ENCODE measurements at regions not wholly inside any gene's neighbourhood (a gene's known extent, or its start where the extent isn't known, plus 50 kb on each side); places are given as distances from the start of the nearest gene placed in this dataset.
"Not testable (repeated sequence)": the region's sequence is repeated elsewhere in the genome, so short reads cannot be mapped to it uniquely, and the experiment has no call there.

DNA sequence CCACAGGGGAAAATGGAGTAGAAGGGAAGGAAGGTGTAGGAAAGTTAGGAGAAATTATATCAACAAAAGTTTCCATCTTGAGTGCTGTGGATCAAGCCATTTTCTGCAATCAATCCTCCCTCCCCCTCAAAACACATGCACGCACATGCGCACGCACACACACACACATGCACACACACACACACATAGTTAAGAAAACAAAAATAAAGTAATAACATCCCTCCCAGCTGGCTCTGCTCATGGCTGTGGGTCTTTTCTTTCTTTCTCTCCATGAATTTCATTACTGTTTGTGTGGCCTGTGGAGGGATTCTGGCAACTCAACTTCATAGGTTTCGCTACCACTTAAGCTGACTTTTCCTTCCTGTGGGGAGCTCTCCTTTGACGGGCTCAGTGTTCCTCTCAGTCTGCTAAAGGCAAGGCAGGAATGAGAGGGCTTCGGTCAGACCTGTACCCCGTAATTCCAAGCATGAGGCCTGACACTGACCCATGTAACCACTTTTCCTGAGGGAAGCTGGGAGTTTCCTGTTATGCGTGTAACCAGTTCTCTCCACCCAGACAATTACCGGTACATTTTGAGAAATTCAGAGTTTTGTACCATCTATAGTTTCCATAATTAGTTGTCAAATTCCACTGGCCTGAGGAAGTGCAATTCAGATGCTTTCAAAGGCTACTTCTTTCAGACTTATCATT lies 79.8 kb downstream of the ZNF92 start:
- in situ Hi-C loops (cut with HindIII; ENCODE audit: low pct_unique_long_range_greater_than_20kb, low sequenced_read_pairs) = no loop called here
- no peak for TF ChIP-seq JUND (IDR thresholded peaks at IDR 0.05; ENCODE audit: low read depth)
- no peak for DNase-seq (ENCODE audit: low read depth in 1 of 2, low spot score in 1 of 2)

- in situ Hi-C loops (cut with HindIII; ENCODE audit: low pct_unique_long_range_greater_than_20kb, low sequenced_read_pairs) = no loop called here
- no peak for DNase-seq (ENCODE audit: low read depth in 1 of 2, low spot score in 1 of 2)
- no peak for TF ChIP-seq JUND (IDR thresholded peaks at IDR 0.05; ENCODE audit: low read depth)
Measured at GRCh38 chr7:65454469-65454868, 80.8 kb downstream of the ZNF92 start.

DNA sequence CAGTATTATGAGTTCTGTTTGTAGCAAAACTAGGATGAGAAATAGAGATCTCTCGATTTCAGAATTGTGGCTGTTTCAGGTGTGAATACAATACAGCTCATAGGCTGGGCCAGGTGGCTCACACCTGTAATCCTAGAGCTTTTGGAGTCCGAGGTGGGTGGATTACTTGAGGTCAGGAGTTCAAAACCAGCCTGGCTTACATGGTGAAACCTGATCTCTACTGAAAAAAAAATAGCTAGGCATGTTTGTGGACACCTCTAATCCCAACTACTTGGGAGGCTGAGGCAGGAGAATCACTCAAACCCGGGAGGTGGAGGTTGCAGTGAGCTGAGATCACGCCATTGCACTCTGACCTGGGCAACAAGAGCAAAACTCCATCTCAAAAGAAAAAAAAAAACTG lies 81.4 kb downstream of the ZNF92 start:
- in situ Hi-C loops (cut with HindIII; ENCODE audit: low pct_unique_long_range_greater_than_20kb, low sequenced_read_pairs); DNase-seq (ENCODE audit: low read depth in 1 of 2, low spot score in 1 of 2): not testable (repeated sequence)

GRCh38 chr7:65457705-65458104 lies 84.0 kb downstream of the ZNF92 start:
- in situ Hi-C loops (cut with HindIII; ENCODE audit: low pct_unique_long_range_greater_than_20kb, low sequenced_read_pairs) = no loop called here
- DNase-seq (ENCODE audit: low read depth in 1 of 2, low spot score in 1 of 2) = no peak
- TF ChIP-seq JUND (IDR thresholded peaks at IDR 0.05; ENCODE audit: low read depth) = no peak

DNA sequence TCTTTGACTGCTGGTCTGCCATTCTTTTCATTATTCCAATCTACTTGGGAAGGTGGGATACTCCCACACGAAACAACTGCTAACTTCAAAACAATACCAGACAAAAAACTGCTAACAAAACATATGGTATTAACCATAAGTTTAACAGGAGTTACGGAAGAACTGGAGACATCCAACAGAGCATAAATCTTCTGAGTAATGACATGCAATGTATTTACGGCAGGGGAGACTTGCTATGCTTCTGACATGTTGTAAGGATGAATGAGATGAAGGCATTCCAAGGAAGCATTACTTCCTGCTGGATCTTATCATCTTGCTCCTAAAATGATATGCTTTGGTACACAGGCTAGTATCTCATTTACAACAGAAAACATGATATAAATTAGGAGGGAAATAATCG lies 85.8 kb downstream of the ZNF92 start:
- in situ Hi-C loops (cut with HindIII; ENCODE audit: low pct_unique_long_range_greater_than_20kb, low sequenced_read_pairs) = no loop called here
- TF ChIP-seq JUND (IDR thresholded peaks at IDR 0.05; ENCODE audit: low read depth) = no peak
- no peak for DNase-seq (ENCODE audit: low read depth in 1 of 2, low spot score in 1 of 2)

DNA sequence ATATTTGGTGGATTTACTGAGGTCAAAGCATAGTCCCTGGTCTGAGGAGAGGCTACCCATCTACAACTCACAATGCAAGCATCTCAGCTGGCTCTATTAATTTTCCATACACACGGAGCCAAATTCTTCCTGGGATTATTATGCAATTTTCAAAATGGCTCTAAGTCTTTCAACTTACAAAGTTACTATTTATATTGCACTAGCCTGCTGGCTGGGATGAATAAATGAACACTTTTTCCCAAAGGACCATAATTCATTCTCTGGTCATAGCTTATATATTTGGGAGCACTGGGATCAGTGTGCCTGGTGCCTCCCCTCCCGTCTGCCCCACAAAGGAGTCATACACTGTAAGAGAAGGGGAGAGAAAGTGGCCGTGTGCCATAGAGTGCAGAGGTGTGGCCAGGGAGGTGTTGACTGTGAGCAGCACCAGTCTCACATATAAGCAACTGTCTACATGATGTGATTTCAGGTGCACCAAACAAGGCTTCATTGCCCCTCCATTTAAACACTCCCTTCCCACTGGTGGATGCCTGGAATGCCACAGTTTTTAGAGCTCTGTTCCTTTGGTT lies 88.6 kb downstream of the ZNF92 start:
- in situ Hi-C loops (cut with HindIII; ENCODE audit: low pct_unique_long_range_greater_than_20kb, low sequenced_read_pairs) = no loop called here
- TF ChIP-seq JUND (IDR thresholded peaks at IDR 0.05; ENCODE audit: low read depth) = no peak
- no peak for DNase-seq (ENCODE audit: low read depth in 1 of 2, low spot score in 1 of 2)

GRCh38 chr7:65463184-65463583 lies 89.5 kb downstream of the ZNF92 start:
- in situ Hi-C loops (cut with HindIII; ENCODE audit: low pct_unique_long_range_greater_than_20kb, low sequenced_read_pairs) = no loop called here
- no peak for TF ChIP-seq JUND (IDR thresholded peaks at IDR 0.05; ENCODE audit: low read depth)

DNA sequence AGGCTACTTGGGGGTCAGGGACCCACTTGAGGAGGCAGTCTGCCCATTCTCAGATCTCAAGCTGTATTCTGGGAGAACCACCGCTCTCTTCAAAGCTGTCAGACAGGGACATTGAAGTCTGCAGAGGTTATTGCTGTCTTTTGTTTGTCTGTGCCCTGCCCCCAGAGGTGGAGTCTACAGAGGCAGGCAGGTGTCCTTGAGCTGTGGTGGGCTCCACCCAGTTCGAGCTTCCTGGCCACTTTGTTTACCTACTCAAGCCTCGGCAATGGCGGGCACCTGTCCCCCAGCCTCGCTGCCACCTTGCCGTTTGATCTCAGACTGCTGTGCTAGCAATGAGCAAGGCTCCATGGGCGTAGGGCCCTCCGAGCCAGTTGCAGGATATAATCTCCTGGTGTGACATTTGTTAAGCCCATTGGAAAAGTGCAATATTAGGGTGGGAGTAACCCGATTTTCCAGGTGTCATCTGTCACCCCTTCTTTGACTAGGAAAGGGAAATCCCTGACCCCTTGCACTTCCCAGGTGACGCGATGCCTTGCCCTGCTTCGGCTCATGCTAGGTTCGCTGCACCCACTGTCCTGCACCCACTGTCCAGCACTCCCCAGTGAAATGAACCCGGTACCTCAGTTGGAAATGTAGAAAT lies 96.4 kb downstream of the ZNF92 start:
- DNase-seq (ENCODE audit: low read depth in 1 of 2, low spot score in 1 of 2); in situ Hi-C loops (cut with HindIII; ENCODE audit: low pct_unique_long_range_greater_than_20kb, low sequenced_read_pairs): not testable (repeated sequence)

More at GRCh38 chr7:65463184-65463583, 89.5 kb downstream of the ZNF92 start:
- no peak for DNase-seq (ENCODE audit: low read depth in 1 of 2, low spot score in 1 of 2)

GRCh38 chr7:65471587-65471986 lies 97.9 kb downstream of the ZNF92 start:
- no peak for TF ChIP-seq JUND (IDR thresholded peaks at IDR 0.05; ENCODE audit: low read depth)
- DNase-seq (ENCODE audit: low read depth in 1 of 2, low spot score in 1 of 2) = no peak
- in situ Hi-C loops (cut with HindIII; ENCODE audit: low pct_unique_long_range_greater_than_20kb, low sequenced_read_pairs) = no loop called here

DNA sequence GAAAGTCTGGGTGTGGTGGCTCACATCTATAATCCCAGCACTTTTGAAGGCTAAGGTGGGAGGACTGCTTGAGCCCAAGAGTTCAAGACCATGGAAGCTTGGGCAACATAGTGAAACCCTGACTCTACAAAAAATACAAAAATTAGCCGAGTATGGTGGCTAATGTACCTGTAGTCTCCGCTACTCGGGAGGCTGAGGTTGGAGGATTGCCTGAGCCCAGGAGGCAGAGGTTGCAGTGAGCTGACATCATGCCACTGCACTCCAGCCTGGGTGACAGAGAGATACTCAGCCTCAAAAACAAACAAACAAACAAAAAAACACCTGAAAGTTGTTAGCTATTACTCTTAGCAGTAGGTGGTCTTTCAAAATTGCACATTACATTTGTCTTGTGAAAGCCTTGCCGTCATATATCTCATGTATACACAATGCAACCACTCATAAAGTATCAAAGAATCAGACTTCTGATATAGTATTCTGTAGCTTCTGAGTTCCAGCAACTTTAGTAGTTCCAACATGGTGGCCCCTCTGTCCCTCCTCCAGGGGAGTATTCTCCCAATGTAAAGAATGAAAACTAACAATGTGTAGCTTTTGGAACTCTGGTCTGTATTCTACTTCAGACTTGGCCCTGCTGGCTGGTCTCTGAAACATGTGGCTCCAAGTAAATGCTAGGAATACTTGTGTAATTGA lies 101.5 kb downstream of the ZNF92 start:
- in situ Hi-C loops (cut with HindIII; ENCODE audit: low pct_unique_long_range_greater_than_20kb, low sequenced_read_pairs) = no loop called here
- no peak for TF ChIP-seq JUND (IDR thresholded peaks at IDR 0.05; ENCODE audit: low read depth)
- no peak for DNase-seq (ENCODE audit: low read depth in 1 of 2, low spot score in 1 of 2)

DNA sequence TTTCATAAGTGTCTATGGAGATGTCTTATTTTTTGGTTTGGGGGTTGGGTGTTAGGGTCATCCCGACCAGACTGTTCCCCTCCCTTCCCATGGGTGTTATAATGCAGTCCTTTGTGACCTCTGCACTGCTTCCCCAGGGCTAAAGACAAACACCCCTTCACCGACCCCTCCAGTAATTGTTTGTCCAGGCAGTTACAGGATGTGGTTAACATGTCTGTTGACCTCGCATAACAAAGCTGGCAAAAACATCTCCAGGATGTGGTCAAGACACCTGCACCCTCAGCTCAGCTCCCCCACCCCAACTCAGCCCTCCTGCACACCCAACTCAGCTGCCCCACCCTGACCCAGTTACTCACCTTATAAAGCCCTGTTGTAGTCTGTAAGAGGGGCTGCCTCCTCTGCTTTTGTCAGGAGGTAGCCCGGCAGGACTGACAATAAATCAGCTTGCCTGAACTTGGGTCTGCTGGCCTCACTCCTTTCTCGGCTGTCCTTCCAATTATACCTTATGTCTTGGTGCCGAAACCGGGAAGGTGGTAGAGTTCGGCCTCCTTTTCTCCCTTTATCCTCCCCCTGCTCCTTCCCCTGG lies 102.2 kb downstream of the ZNF92 start:
- TF ChIP-seq JUND (IDR thresholded peaks at IDR 0.05; ENCODE audit: low read depth) = no peak
- in situ Hi-C loops (cut with HindIII; ENCODE audit: low pct_unique_long_range_greater_than_20kb, low sequenced_read_pairs) = no loop called here
- peak in 1 of 2 experiments; percentile 90 for DNase-seq (ENCODE audit: low read depth in 1 of 2, low spot score in 1 of 2)

GRCh38 chr7:65477326-65477725 lies 103.7 kb downstream of the ZNF92 start:
- in situ Hi-C loops (cut with HindIII; ENCODE audit: low pct_unique_long_range_greater_than_20kb, low sequenced_read_pairs) = no loop called here
- peak in 1 of 2 experiments; percentile 57 for DNase-seq (ENCODE audit: low read depth in 1 of 2, low spot score in 1 of 2)
- no peak for TF ChIP-seq JUND (IDR thresholded peaks at IDR 0.05; ENCODE audit: low read depth)
